ENCODE measurements at regions not wholly inside any gene's neighbourhood (a gene's known extent, or its start where the extent isn't known, plus 50 kb on each side); places are given as distances from the start of the nearest gene placed in this dataset.

- TF ChIP-seq CTCF (IDR thresholded peaks at IDR 0.05) = no peak
- TF ChIP-seq KDM5A (IDR thresholded peaks at IDR 0.05) = no peak
- TF ChIP-seq ELK1 (IDR thresholded peaks at IDR 0.05; ENCODE audit: low read depth, low read length) = no peak
- no peak for TF ChIP-seq TP53 (CRISPR knock-in tag; IDR thresholded peaks at IDR 0.05)
- TF ChIP-seq ZFP36 (IDR thresholded peaks at IDR 0.05; ENCODE audit: borderline replicate concordance, partially characterized antibody) = no peak
These were observed 86.0 kb downstream of the TENT5A start for GRCh38 chr6:81666481-81666880.
